ENCODE measurements at regions not wholly inside any gene's neighbourhood (a gene's known extent, or its start where the extent isn't known, plus 50 kb on each side); places are given as distances from the start of the nearest gene placed in this dataset.

GRCh38 chr13:23956106-23956505 is 58.8 kb upstream of the C1QTNF9B start:
- no peak for TF ChIP-seq CTCF (IDR thresholded peaks at IDR 0.05; ENCODE audit: insufficient read depth, low read length, poor library complexity, severe bottlenecking)
- TF ChIP-seq EZH2phosphoT487 (conservative IDR thresholded peaks at IDR 0.05; ENCODE audit: low read length), result no peak
